ENCODE measurements at regions not wholly inside any gene's neighbourhood (a gene's known extent, or its start where the extent isn't known, plus 50 kb on each side); places are given as distances from the start of the nearest gene placed in this dataset.
"Not testable (repeated sequence)": the region's sequence is repeated elsewhere in the genome, so short reads cannot be mapped to it uniquely, and the experiment has no call there.

DNA sequence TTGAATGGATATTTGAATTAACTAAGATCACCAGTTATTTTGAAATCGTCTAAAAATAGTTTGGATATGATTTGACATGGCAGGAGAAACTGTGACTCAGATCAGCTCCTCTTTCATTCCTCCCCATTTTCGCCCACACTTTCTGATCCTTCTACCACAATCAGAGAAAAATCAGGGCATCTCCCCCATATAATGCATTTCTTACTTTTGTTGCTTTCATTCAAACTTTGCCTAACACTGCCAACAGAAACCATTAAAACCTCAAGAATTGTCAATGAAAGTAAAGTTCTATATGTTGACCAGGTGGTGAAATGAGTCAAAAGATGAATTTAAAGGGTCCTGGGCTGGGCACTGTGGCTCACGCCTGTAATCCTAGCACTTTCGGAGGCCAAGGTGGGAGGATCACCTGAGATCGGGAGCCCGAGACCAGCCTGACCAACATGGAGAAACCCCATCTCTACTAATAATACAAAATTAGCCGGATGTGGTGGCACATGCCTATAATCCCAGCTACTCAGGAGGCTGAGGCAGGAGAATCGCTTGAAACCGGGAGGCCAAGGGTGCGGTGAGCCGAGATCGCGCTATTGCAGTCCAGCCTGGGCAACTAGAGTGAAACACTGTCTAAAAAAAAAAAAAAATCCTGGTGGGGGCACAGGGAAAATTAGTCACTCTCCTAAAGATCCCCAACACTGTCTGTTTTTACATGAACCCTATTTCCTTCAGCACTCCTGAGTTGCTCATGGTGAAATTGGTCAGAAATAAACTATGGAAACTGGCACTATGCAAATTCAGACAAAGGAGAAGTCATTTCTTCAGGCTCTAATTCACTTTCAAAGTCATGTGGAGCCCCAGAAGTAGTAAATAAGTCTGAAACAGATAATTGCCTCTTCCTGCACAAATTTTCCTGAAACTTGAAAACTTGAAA lies 122.8 kb upstream of the NOCT start:
- DNase-seq (ENCODE audit: low read depth): no peak

DNA sequence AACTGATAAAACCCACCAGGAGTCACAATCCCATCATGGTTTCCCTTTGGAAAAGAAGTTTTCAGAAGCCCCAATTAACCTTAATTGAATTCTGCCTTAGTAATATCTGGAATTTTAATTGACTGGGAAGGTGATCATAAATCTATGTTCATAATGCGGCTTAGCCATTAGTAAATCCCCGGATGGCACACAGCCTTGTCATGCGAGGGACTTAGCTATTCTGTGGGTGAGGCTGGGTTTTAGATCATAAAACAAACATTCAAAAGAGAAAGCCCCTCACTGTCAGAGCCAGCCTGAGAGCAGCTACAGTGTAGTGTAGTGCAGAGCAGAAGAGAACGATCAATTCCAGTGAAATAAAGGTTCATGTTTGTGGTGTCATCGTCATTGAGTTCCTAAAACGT lies 124.0 kb upstream of the NOCT start:
- no peak for DNase-seq (ENCODE audit: low read depth)

DNA sequence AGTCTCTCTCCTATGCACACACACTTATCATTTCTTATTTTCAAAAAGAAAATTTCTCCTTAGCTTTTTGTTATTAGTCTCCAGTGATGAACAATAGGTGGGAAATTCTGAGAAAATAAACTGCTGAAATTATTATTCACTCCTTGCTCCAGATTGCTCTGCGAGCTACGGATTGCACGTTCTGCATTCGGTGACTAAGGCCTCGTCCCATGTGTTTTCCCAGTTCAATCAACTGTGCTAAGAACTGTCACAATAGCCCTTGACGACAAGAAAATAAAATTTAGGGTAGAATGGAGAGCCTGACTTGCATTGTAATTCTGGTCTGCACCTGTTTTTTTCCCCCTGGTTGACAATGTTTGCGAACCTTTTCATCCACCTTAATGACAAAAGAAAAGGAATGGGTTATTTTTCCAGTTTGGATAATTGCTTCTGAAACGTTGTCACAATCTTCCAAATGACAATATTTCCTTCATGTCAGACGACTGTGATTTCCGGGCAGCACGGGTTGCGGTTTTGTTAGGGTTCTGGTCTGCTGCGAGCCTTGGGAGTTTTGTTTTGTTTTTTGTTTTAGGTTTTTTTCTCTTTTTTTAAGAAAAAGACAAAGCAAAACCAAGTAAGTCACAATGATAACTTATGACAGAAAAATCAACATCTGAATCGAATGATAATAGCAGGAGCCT lies 124.5 kb upstream of the NOCT start:
- DNase-seq (ENCODE audit: low read depth): no peak

DNA sequence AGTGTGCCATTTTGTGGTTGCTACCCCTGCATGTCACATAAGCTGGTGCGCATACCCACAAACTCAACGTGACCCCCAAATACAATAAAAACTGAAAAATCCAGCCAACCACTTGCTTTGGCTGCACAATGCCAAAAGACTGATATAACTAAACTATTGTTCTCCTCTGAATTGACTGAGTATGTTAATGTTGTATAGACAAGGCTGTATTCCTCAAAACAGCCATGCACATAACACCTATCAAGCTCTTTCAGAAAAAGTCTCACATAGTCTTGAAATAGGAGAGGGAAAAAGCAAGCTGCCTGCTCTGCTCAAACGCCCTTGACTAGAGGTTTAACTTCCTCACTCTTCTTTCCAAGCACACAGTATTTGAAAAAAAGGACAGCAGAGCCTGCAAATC lies 126.4 kb upstream of the NOCT start:
- DNase-seq (ENCODE audit: low read depth): no peak

DNA sequence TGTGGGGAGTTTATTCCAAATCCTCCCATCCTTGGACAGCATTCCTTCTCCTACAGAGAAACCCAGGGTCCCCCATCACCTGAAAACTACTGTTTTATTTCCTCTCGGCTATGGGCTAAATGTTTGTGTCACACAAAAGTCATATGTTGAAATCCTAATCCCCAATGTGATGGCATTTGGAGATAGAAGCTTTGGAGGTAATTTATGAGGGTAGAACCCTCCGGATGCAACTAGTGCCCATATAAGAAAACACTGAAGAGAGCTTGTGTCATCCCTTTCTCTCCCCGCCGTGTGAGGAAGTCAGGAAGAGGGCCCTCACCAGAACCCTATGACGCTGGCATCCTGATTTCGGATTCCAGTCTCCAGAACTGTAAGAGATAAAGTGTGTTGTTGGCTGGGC lies 127.8 kb upstream of the NOCT start:
- DNase-seq (ENCODE audit: low read depth): no peak

DNA sequence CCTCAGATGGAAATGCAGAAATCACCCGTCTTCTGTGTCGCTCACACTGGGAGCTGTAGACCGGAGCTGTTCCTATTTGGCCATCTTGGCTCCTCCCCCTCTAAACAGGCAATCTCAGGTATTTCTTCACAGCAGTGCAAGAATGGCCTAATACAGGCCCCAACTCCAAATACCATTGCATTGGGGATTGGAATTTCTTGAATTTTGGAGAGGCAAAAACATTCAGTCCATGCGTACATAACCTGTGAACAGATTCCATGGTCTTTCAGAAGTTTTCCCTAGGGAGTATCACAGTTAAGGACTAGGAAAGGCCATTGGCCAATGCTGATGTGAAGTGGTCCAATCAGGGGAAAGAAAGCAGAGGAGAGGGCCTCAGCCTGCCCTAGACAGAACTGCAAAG lies 128.2 kb upstream of the NOCT start:
- no peak for DNase-seq (ENCODE audit: low read depth)

DNA sequence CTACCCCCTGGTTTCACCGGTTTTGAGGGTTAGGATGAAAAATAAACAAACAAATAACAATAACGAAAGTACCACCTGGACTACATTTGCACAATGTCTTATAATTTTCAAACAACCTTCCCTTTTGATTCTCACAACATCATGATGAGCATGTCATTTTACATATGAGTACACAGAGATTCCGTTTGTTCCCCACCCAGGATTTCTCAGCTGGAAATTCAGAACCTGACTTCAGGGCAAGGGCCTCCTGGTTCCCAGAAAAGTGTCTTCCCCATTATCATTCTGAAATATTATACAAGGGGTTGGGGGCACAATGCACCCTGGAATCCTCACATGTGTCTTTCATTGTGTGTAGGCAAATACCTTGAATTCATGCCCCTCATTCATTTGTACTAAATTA lies 135.8 kb upstream of the NOCT start:
- DNase-seq (ENCODE audit: low read depth): no peak

DNA sequence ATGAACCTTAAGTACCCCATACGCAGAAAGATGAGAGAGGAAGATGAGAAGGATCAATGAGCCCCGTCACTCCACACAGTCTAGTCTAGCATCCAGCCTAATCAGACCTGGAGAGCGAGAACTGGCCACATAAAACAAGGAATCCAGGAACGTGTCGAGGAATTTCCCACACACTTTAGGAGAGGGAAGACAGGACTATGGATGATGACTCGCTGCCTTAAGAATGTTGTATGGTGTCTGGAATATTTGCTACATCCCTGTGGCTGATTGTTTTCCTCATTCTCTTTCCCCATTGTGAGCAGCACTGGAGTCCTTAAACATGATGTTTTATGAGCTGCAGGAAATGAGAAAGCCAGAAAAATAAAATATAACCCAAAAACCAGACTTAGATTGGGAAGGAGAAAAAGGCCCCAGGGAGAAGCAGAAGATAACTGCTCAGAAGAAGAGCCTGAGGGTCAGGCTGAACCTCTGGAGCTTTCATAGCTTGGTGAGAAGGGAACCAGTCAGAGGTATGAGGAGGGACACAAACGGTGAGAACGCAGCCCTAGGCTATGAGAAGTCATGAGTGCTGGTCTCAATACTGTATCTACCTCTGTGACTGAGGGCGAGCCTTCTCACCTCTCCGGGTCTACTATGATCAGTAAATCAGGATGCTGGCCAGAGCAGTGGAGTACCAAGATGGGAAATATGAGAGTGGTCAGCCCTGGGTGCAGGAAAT lies 139.5 kb upstream of the NOCT start:
- no peak for DNase-seq (ENCODE audit: low read depth)

DNA sequence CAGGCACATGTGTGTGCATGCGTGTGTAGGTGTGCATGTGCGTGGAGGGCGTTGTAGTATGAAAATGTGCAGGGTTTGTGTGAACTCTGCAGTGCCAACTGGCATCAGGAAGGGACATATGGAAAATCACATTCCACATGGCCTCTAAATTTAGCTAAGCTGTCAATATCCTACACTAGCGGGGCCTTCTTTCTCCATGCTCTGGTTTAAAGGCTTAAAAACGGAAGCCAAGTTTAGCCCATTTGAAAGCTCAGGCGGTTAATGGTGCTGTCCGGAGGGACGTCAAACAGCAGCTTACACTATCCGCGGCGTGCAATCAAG lies 144.1 kb upstream of the NOCT start:
- no peak for DNase-seq (ENCODE audit: low read depth)

DNA sequence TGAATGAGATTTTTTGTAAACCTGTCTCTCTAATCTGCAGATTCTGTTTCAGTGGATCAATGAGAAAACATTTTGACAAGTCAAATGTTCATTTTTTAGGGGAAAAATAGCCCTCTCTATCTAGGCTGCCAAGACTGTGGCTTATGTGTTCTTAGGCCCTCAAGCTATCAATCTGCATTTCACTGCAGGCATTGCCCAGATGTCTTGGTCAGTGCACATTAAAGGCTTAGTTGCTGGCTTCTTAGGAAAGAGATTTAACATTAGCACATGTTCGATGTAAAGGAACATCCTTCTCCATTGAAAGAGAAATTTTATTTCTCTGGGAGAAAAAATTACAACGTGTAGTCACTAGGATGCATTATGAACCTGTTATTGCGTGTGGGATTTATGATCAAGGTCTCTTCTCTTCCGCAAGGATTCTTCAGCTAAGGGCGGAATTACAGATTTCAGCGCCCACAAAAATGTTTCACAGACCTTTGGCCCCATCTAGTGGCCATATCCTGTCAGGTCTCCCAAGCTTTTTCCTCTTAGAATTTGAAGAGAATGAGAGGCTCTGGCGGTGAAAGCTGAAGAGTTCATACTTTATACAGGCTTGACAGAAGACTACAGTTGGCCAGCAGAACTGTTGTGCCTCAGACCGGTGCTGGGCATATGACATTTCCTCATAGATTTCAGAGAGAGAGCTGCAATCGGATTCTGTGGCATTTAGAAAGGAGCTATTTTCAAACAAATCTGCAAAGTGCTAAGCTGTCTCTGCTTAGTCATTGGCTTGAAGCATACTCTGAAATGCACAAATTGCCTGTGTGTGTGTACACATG lies 144.6 kb upstream of the NOCT start:
- peak; percentile 30 for DNase-seq (ENCODE audit: low read depth)

DNA sequence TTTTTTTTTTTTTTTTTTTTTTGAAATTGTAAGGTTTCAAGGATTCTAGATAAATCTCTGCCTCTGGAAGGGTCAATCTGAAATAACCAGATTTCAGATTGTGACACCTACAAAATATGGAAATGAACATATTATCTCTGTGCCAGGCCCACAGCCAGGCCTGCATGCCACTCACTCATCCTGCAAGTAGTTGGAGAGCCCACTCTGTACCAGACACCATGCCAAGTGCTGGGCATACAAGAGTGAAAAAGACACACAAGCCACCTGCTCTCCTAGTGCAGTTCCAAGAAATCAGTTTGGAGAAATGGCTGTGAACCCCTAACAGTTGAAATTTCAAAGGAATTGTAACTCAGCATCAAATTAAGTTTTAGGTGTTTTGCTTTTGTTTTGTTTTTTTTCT lies 145.9 kb upstream of the NOCT start:
- DNase-seq (ENCODE audit: low read depth): no peak

DNA sequence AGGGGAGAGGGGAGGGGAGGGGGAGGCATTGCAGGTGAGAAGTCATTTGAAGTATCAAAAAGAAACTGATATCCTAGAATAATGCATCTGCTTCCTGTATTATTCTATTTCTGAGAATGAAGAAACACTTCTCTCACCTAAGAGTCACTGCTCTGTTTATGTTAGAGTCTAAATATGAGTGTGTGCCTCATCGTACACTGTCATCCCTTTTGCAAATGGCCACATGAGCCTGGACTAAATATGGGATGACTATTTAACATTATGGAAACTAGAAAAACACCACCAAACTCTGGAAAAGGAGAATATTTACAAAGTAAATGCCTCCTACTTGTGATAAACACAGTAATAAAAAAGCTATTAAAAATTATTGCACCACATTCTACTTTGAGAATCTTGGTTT lies 146.4 kb upstream of the NOCT start:
- no peak for DNase-seq (ENCODE audit: low read depth)

DNA sequence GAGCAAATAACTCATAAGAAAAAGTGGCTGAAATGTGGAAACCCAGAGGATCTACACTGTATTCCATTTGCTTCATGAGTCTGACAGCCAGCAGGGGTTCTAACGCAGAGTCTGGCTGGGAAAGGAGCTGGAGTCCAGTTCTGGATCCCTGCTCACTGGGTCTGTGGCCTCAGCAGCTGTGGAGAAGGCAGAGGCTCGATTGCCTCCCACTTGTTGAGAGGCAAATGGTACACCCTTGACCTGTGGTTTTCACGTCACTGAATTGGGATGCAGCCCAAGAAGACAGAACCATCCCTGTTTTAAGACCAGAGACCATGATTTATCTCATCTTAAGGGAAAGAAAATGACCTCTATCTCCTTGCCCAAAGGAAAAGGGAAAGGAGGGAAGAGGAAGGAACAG lies 147.0 kb upstream of the NOCT start:
- DNase-seq (ENCODE audit: low read depth): no peak

DNA sequence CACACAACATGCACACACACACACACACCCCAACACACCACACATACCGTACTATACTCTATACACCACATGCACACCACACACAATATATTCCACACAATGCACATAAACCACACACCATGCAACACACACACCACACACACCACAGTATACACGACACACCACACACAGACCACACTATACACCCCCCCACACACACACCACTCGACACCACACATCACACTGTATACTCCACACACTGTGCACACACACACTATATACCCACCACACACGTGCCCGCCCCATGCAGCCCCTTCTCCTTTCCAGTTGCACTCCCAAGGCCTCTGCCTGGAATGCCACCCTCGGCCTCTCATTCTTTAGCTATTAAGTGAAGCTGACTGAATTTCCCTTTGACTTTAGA lies 148.2 kb upstream of the NOCT start:
- DNase-seq (ENCODE audit: low read depth): no peak

DNA sequence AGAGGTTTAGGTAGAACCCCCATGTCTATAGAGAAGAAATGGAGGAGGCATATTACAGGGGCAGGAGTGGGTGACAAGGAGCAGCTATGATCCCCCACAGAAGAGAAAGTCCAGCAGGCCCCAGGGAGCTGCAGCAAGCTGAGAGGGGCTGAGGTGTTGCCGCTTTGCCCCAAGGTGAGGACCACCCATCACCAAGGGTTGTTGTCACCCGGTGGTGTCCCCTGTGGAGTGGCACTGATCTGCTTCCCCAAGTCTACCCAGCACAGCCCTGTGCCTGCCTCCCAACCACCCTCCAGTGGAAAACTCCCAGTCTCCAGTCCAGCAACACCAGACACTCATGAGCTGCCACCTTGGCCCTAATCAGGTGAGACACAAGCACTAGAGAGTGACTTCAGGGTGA lies 149.3 kb upstream of the NOCT start:
- no peak for DNase-seq (ENCODE audit: low read depth)

DNA sequence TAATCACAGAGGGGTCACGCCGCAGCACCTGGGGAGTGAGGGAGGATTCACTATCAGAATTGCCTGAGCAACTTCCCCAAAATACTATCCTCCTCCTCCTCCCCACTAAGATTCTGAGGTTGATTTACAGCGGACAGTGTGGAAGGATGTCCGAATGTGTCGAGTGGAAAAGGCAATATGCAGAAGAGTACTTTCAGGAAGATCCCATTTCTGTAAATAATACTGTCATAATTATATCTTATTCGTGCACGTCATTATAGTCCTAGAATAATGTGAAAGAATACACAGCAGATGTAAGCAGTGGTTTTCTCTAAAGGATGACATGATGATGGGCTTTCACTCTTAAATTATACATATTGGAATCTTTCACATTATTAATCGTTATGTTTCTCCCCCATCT lies 149.8 kb upstream of the NOCT start:
- no peak for DNase-seq (ENCODE audit: low read depth)

DNA sequence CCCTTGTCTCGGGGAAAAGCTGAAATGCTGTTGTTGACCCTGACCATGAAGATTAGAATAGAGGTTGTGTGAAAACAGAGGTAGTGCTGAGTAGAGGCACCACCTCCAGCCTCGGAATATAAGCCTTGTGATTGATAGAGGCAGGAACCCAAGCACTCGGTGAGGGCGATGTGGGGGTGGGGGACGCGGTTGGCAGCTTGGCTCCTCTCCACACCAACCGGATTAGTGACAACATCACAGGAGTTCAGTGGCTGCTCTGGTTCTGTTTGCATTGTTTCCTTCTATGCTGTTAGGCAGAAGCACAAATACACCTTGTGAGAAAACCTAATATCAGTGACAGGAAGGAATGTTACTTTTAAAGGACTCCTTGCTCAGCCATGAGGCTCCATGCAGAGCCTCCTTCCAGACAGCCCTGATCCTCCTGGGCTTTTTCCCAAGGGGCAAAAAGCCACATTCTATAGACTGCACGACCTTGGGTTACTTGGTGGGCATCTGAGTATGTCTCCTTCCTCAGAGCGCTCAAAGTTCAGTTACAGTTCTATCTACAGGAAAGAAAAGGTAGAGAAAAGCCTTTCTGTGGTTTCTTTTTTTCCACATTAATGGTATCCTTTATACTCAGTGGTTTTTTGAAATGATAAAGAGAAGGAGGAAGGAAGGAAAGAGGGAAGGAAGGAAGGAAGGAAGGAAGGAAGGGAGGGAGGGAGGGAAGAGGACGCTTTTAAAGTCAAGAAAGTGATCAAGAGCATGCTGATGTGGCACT lies 150.4 kb upstream of the NOCT start:
- no peak for DNase-seq (ENCODE audit: low read depth)

DNA sequence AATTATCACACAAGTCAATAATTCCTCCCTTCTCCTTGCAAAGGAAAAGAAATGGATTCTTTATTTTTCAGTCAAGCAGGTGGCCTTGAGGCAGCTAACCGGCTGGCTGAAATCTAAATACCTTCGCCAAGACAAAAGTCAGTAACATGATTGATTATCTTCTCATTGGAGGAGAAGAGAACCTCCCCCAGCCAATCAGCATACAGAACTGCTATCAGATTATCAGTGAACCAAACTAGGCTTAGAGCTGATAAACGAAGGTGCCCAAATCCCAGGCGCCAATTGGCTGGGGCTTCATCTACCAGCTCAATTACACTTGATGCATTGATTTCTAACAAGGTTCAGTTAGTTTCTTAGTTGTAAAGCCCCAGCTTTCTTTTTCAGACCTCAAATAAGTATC lies 152.4 kb upstream of the NOCT start:
- DNase-seq (ENCODE audit: low read depth): no peak

DNA sequence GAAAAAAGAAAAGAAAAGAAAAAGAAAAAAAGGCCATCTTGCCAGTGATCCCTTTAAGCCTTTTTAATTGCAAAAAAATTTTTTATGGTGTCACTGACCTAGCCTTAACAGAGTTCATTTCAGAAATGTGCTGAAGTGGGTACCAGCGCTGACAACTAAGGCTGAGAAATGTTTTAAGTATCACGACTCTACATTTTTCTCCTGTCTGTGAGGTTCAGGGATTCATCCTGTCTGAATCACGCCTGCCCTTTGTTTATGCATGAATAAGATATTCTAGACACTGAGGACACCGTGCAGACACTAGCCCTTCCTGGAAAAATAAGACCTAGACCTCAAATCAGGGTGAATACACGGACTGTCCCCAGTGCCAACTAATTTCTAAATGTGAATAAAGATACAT lies 154.4 kb upstream of the NOCT start:
- DNase-seq (ENCODE audit: low read depth): no peak

DNA sequence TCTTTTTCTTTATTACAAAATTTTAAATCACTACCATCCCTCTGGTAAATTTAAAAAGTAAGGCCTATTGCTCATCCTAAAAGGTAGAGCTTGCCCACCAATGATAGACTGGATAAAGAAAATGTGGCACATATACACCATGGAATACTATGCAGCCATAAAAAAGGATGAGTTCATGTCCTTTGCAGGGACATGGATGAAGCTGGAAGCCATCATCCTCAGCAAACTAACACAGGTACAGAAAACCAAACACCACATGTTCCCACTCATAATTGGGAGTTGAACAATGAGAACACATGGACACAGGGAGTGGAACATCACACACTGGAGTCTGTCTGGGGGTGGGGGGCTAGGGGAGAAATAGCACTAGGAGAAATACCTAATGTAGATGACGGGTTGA lies 155.2 kb upstream of the NOCT start:
- not testable (repeated sequence) for DNase-seq (ENCODE audit: low read depth)

DNA sequence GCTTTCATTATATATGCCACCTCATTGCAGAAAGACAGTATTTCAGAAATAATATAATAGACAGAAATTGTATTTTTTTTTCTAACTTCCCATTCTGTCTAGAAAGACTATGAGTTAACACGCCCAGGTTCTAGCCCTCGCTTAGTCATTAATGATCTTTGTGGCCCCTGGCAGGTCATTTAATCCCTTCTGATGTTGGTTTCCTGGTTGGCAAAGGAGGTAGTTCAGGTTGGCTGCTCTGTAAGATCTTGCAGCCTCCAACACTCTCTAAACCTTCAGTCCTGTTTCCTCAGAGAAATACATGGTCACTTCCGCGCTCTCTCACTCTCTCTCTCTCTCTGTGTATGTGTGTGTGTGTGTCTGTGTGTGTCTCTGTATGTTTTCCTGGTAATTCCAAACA lies 156.3 kb upstream of the NOCT start:
- no peak for DNase-seq (ENCODE audit: low read depth)

DNA sequence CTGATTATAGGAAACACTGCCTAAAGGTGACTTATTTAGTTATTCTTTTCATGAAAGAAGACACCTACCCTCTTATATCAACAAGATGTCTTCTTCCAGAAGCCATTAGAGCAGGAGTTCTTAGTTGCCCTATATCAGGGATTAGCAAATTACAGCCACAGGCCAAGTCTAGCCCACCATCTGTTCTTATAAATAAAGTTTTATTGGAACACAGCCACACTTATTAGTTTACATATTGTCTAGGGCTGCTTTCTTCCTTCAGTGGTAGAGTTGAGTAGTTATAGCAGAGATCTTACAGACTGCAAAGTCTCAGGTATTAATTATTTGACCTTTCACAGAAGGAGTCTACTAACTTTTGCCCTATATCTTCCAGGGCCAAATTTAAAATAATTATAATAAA lies 157.2 kb upstream of the NOCT start:
- DNase-seq (ENCODE audit: low read depth): no peak

Measured in activated T-cell treated with anti-CD3 and anti-CD28 coated beads for 24 hours (primary cell).